HG02884 (cell line): ENCODE measurements at regions not wholly inside any gene's neighbourhood (a gene's known extent, or its start where the extent isn't known, plus 50 kb on each side); places are given as distances from the start of the nearest gene placed in this dataset.

Source experiments
- ATAC-seq: cut with Tn5 transposase; IDR thresholded peaks from one replicate; pipeline ENCODE4 v1.9.1; 2021; ENCODE audit warnings: mild to moderate bottlenecking, moderate library complexity; ENCODE audit not compliant: unreplicated experiment

GRCh38 chr7:9955138-9955537, 1018.5 kb upstream of the PHF14 start:
- no peak for ATAC-seq

GRCh38 chr7:9958486-9958885, 1015.2 kb upstream of the PHF14 start:
- ATAC-seq: no peak

GRCh38 chr7:9960460-9960859, 1013.2 kb upstream of the PHF14 start:
- no peak for ATAC-seq

- no peak for ATAC-seq
Measured at GRCh38 chr7:9961161-9961922, 1012.3 kb upstream of the PHF14 start.

GRCh38 chr7:9962742-9963141, 1010.9 kb upstream of the PHF14 start:
- ATAC-seq: no peak

GRCh38 chr7:9978106-9979064, 995.3 kb upstream of the PHF14 start:
- no peak for ATAC-seq

- no peak for ATAC-seq
Measured at GRCh38 chr7:9981742-9982349, 991.8 kb upstream of the PHF14 start.

GRCh38 chr7:9983048-9983447, 990.6 kb upstream of the PHF14 start:
- ATAC-seq: no peak

DNA sequence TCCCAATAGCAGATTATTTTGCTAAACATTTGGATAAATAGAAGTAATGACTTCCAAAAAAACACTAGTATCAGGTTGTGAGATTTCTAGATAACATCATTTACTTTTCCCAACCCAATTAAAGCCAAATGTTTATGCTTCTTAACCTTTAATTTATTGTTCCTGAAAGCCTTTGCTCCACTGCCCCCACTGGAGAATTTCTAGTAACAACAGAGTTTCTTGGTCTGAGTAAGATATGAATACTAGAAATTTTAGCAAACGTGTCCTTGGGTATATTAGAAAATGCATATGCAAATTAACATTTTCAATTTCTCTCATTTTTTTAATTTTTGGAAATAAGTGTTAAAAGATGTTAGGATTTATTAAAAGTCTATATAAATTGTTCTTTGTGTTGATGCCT, 958.0 kb upstream of the PHF14 start:
- ATAC-seq: no peak

- no peak for ATAC-seq
Measured at GRCh38 chr7:10022480-10022879, 951.2 kb upstream of the PHF14 start.

GRCh38 chr7:10022957-10023356, 950.7 kb upstream of the PHF14 start:
- no peak for ATAC-seq

- no peak for ATAC-seq
Measured at GRCh38 chr7:10034843-10035556, 938.7 kb upstream of the PHF14 start.

DNA sequence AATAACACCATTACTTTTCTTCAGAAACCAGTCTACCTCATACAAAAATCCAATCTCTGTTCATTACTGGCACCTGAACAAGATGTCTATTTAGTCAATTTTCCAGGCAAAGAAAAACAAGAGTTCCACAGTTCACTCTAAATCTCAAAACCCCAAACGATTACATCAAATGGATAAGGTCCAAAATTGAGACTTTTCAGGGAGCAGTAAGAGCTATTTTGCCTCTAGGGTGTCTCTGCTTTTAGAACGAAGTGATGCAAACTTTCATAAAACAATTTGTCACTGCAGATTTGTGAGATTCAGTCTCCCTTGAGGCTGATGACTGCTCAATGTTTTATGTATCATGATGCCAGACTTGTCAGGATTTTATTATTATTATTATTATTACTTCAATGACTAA, 937.0 kb upstream of the PHF14 start:
- ATAC-seq: no peak

GRCh38 chr7:10038351-10038750, 935.3 kb upstream of the PHF14 start:
- no peak for ATAC-seq

DNA sequence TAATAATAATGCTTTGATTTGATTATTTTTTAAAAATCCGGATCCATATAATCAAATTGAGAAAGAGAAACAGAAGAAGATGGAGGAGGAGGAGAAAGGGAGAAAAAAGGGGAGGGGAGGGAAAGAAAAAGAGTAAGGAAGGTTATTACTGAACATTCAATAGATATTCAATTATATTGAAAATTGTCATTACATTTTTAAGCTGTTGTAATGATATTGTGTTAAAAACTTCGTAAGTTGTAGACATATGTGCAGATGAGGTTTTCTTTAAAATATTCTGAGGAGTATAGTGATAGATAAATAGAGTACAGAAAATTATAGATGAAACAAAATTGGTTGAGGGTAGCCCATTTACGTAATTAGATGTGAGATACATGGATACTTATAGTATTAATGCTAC, 933.0 kb upstream of the PHF14 start:
- ATAC-seq: no peak

GRCh38 chr7:10070899-10071298, 902.8 kb upstream of the PHF14 start:
- ATAC-seq: no peak

DNA sequence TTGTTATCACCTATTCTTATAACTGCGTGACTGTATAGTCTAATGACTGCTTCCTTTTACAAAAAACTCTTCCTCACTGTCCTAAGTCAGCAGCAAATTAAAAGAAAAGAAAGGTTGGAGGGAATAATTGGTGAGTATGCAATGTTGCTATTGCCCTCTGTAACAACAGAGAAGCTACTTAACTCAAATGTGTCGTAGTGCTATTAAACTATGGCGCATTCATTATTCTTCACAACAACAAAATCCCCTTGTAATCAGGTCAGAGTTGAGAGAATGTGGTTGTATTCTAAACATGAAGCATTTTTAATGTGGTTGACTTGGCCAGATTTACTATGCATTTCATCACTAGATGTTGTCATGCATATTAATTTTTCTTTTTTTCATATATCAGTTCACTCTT, 897.8 kb upstream of the PHF14 start:
- no peak for ATAC-seq

- ATAC-seq: no peak
Measured at GRCh38 chr7:10076660-10077300, 896.9 kb upstream of the PHF14 start.

GRCh38 chr7:10079572-10079971, 894.1 kb upstream of the PHF14 start:
- no peak for ATAC-seq

DNA sequence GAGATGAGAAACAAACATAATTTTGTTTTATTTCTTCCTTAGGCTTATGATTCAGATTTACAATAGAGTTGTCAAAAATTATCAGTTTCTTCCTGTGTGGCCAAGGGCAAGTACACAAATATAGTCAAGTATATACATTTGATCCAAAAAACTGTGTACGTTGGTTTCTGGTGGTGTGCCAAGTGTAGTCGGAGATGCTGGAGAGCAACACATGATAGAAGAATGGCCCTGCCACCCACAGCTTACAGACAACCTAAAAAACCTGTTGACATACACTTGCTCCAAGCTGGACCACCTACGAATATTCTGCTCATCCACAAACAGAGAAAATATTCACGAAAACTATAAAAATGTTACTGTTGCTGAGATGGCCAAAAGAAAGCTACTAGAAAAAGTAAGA, 890.8 kb upstream of the PHF14 start:
- ATAC-seq: no peak

GRCh38 chr7:10083766-10084165, 889.9 kb upstream of the PHF14 start:
- no peak for ATAC-seq
